MCF 10A (cell line): ENCODE measurements at regions not wholly inside any gene's neighbourhood (a gene's known extent, or its start where the extent isn't known, plus 50 kb on each side); places are given as distances from the start of the nearest gene placed in this dataset.
A peak's percentile ranks its signal among the peaks of the same experiment; 100 is the strongest.

ENCODE experiments used
- BruUV-seq: library from RNA; stranded (reverse); fragments of 400-500 nt; replicated peaks from 2 replicates; lab custom pipeline; 2021; lab: Mats Ljungman, UMichigan
- CTCF ChIA-PET: fragments of 300-600 bp; sonication (Branson Sonifier 250); formaldehyde crosslinking; extraction: SDS; loops from one replicate; lab custom pipeline; 2021; ENCODE audit warnings: antibody characterized with exemption, inconsistent platforms; lab: Yijun Ruan, JAX
- POLR2A ChIA-PET: fragments of 300-600, 350-650 bp; sonication (Branson Sonifier 250); formaldehyde crosslinking; extraction: SDS; loops from one replicate; lab custom pipeline; 2020; ENCODE audit warnings: antibody characterized with exemption, inconsistent platforms; lab: Yijun Ruan, JAX
- DNase-seq: peaks from one replicate; pipeline ENCODE4 v3.0.0-alpha.2; 2018; ENCODE audit not compliant: unreplicated experiment
- H3K27ac Mint-ChIP-seq: one replicate; pipeline ENCODE4 v1.8.0; 2022; ENCODE audit warnings: mild to moderate bottlenecking, low read depth, mixed read lengths; ENCODE audit not compliant: unreplicated experiment
- H3K27me3 Mint-ChIP-seq: one replicate; pipeline ENCODE4 v1.8.0; 2022; ENCODE audit warnings: mixed read lengths; ENCODE audit not compliant: insufficient read depth, unreplicated experiment
- H3K36me3 Mint-ChIP-seq: one replicate; pipeline ENCODE4 v1.8.0; 2022; ENCODE audit warnings: mild to moderate bottlenecking, moderate library complexity, mixed read lengths; ENCODE audit not compliant: insufficient read depth, unreplicated experiment
- H3K4me1 Mint-ChIP-seq: one replicate; pipeline ENCODE4 v1.8.0; 2022; ENCODE audit warnings: mixed read lengths; ENCODE audit not compliant: insufficient read depth, unreplicated experiment
- H3K4me3 Mint-ChIP-seq: one replicate; pipeline ENCODE4 v1.8.0; 2022; ENCODE audit warnings: mild to moderate bottlenecking, moderate library complexity, mixed read lengths; ENCODE audit not compliant: unreplicated experiment
- H3K9me3 Mint-ChIP-seq: one replicate; pipeline ENCODE4 v1.8.0; 2022; ENCODE audit warnings: mixed read lengths; ENCODE audit not compliant: unreplicated experiment
- CTCF ChIP-seq: fragments of 200-600 bp; IDR thresholded peaks from one replicate; pipeline ENCODE4 v1.8.0; 2022; ENCODE audit warnings: antibody characterized with exemption, mild to moderate bottlenecking; ENCODE audit not compliant: unreplicated experiment
- intact Hi-C: fragments of 100-400 bp; cut with micrococcal nuclease; formaldehyde crosslinking; loops from 2 replicates; pipeline ENCODE4 v1.14.1; 2022

- H3K4me1 Mint-ChIP-seq: peaks cover 8% of the 10 kb centered on the region
- peak overlapping the region; percentile 13 for H3K27ac Mint-ChIP-seq
- ChIA-PET CTCF (interaction anchor here (0.8 to 11.0 kb wide), 9 partner anchors 8 to 272 kb away, joined by 3 to 111 read pairs (median 4); no protein-coding TSS in a partner anchor), POLR2A (no interaction called here)
- BruUV-seq: no TSS peak
- no peaks in the 10 kb centered on the region for H3K9me3 Mint-ChIP-seq
- DNase-seq: peak; percentile 74
- H3K36me3 Mint-ChIP-seq: no peaks in the 10 kb centered on the region
- TF ChIP-seq CTCF: no peak
- H3K4me3 Mint-ChIP-seq: no peak overlapping the region
- H3K27me3 Mint-ChIP-seq: peaks cover 13% of the 10 kb centered on the region
- intact Hi-C loops: no loop called here
Measured at GRCh38 chr1:157359314-157360022, 192.8 kb downstream of the FCRL5 start.

GRCh38 chr1:157357111-157357510, 195.2 kb downstream of the FCRL5 start:
- CTCF ChIA-PET: interaction anchor here (0.7 to 11.0 kb wide), 7 partner anchors 13 to 173 kb away, joined by 3 to 111 read pairs (median 3); no protein-coding TSS in a partner anchor
- H3K4me1 Mint-ChIP-seq: peaks cover 8% of the 10 kb centered on the region
- no peak for TF ChIP-seq CTCF
- no peaks in the 10 kb centered on the region for H3K9me3 Mint-ChIP-seq
- peaks cover 13% of the 10 kb centered on the region for H3K27me3 Mint-ChIP-seq
- H3K27ac Mint-ChIP-seq: no peak overlapping the region
- POLR2A ChIA-PET: no interaction called here
- H3K36me3 Mint-ChIP-seq: no peaks in the 10 kb centered on the region
- no peak overlapping the region for H3K4me3 Mint-ChIP-seq
- DNase-seq: no peak
- no TSS peak for BruUV-seq
- intact Hi-C loops: no loop called here

- H3K36me3 Mint-ChIP-seq: no peaks in the 10 kb centered on the region
- H3K4me1 Mint-ChIP-seq: peaks cover 8% of the 10 kb centered on the region
- no TSS peak for BruUV-seq
- no peak overlapping the region for H3K4me3 Mint-ChIP-seq
- no peak for DNase-seq
- H3K27me3 Mint-ChIP-seq: peaks cover 12% of the 10 kb centered on the region
- TF ChIP-seq CTCF: no peak
- H3K9me3 Mint-ChIP-seq: no peaks in the 10 kb centered on the region
- CTCF ChIA-PET: interaction anchor here (0.6 to 11.0 kb wide), 9 partner anchors 14 to 403 kb away, joined by 3 to 111 read pairs (median 3); no protein-coding TSS in a partner anchor
- intact Hi-C loops: no loop called here
- no peak overlapping the region for H3K27ac Mint-ChIP-seq
- POLR2A ChIA-PET: no interaction called here
Measured at GRCh38 chr1:157356601-157357000, 195.7 kb downstream of the FCRL5 start.

GRCh38 chr1:157353546-157353945, 198.8 kb downstream of the FCRL5 start:
- Mint-ChIP-seq H3K36me3 (no peaks in the 10 kb centered on the region), H3K27ac (no peak overlapping the region), H3K27me3 (peaks cover 16% of the 10 kb centered on the region), H3K9me3 (no peaks in the 10 kb centered on the region), H3K4me1 (no peaks in the 10 kb centered on the region), H3K4me3 (no peak overlapping the region)
- TF ChIP-seq CTCF: no peak
- DNase-seq: no peak
- ChIA-PET POLR2A (no interaction called here), CTCF (interaction anchor here (0.7 to 11.0 kb wide), 7 partner anchors 10 to 195 kb away, joined by 3 to 111 read pairs (median 5); no protein-coding TSS in a partner anchor)
- no TSS peak for BruUV-seq
- intact Hi-C loops: no loop called here
